K562 (cell line): ENCODE measurements at regions not wholly inside any gene's neighbourhood (a gene's known extent, or its start where the extent isn't known, plus 50 kb on each side); places are given as distances from the start of the nearest gene placed in this dataset.

Experiments used
- ATAC-seq: fragments of 200-7000 bp; cut with Tn5 transposase; 3 replicates; pipeline ENCODE4 v1.9.1; 2020; ENCODE audit warnings: moderate library complexity
- BruUV-seq: library from RNA; stranded (reverse); fragments of 400-500 nt; replicated peaks from 2 replicates; lab custom pipeline; 2021; lab: Mats Ljungman, UMichigan
- CTCF ChIA-PET: fragments of 300-600 bp; formaldehyde crosslinking; extraction: SDS; loops from one replicate; lab custom pipeline; 2021; ENCODE audit warnings: low intra/inter-chr PET ratio; lab: Yijun Ruan, JAX
- POLR2A ChIA-PET: fragments of 300-600, 350-650 bp; sonication (Branson Sonifier 250); formaldehyde crosslinking; extraction: SDS; loops from one replicate; lab custom pipeline; 2021; ENCODE audit warnings: antibody characterized with exemption, inconsistent platforms; lab: Yijun Ruan, JAX
- DNase-seq, 4 experiments: peaks; one replicate each; pipeline versions ENCODE4 v3.0.0 to v3.0.0-alpha.2; 2011 to 2018; ENCODE audit warnings: low spot score in 3 of 4, mixed read lengths in 3 of 4; ENCODE audit errors: extremely low read depth in 1 of 4
- FAIRE-seq: peaks from 2 replicates; lab custom pipeline; 2011; peaks lifted over from hg19 to GRCh38; lab: Jason Lieb, UNC
- H2AFZ ChIP-seq: 2 replicates; pipeline ENCODE4 v1.6.0; 2011; ENCODE audit warnings: low read depth, low read length, control low read depth, inconsistent platforms
- H3K27ac ChIP-seq: fragments of 200-600 bp; 3 replicates; pipeline ENCODE4 v1.8.0; 2011; ENCODE audit warnings: low read depth, mild to moderate bottlenecking, control low read depth, inconsistent platforms, low read length, moderate library complexity, mixed read lengths; ENCODE audit errors: extremely low read depth
- H3K27me3 ChIP-seq, 2 experiments: fragments of 300-600 bp in 1 of 2; 2 replicates in 1 of 2; 3 replicates in 1 of 2; pipeline versions ENCODE4 v1.6.0 to v1.8.0; 2011; ENCODE audit warnings: inconsistent platforms in 2 of 2, low read length in 2 of 2, mild to moderate bottlenecking in 1 of 2, mixed read lengths in 1 of 2, moderate library complexity in 1 of 2; ENCODE audit not compliant: control insufficient read depth in 2 of 2, insufficient read depth in 2 of 2
- H3K36me3 ChIP-seq: fragments of 300-600 bp; 3 replicates; pipeline ENCODE4 v1.8.0; 2011; ENCODE audit warnings: mild to moderate bottlenecking, low read length, inconsistent platforms; ENCODE audit not compliant: control insufficient read depth, insufficient read depth
- H3K4me1 ChIP-seq, 2 experiments: fragments of 200-600 bp in 1 of 2; replicated peaks in 1 of 2; 2 replicates in 1 of 2; 3 replicates in 1 of 2; pipeline versions ENCODE4 v1.5.1 to v1.8.0; 2011; ENCODE audit warnings: inconsistent platforms in 2 of 2, low read length in 2 of 2, mild to moderate bottlenecking in 1 of 2, mixed read lengths in 1 of 2, moderate library complexity in 1 of 2; ENCODE audit not compliant: control insufficient read depth in 2 of 2, insufficient read depth in 2 of 2
- H3K4me2 ChIP-seq: 2 replicates; pipeline ENCODE4 v1.6.1; 2011; ENCODE audit warnings: low read length, control low read depth, inconsistent platforms, mixed read lengths; ENCODE audit not compliant: insufficient read depth
- H3K4me3 ChIP-seq: fragments of 200-600 bp; sonication (generic), shearing (Covaris generic); 2 replicates; pipeline ENCODE4 v1.5.1; 2016; ENCODE audit warnings: control low read depth, inconsistent platforms
- H3K79me2 ChIP-seq: fragments of 200-600 bp; 3 replicates; pipeline ENCODE4 v1.8.0; 2011; ENCODE audit warnings: low read length, inconsistent platforms; ENCODE audit not compliant: control insufficient read depth, insufficient read depth
- H3K9ac ChIP-seq, 2 experiments: 2 replicates each; pipeline versions ENCODE4 v1.6.0 to v1.6.1; 2011; ENCODE audit warnings: low read depth in 2 of 2, low read length in 2 of 2, control low read depth in 1 of 2, inconsistent platforms in 1 of 2, mild to moderate bottlenecking in 1 of 2, mixed read lengths in 1 of 2; ENCODE audit not compliant: insufficient read depth in 1 of 2
- H3K9me1 ChIP-seq: one replicate; pipeline ENCODE4 v1.6.0; 2011; ENCODE audit warnings: inconsistent platforms, mild to moderate bottlenecking, low read length, moderate library complexity; ENCODE audit not compliant: control insufficient read depth, insufficient read depth
- H3K9me3 ChIP-seq: replicated peaks from 2 replicates; pipeline ENCODE4 v1.5.1; 2011; ENCODE audit warnings: low read depth, low read length, inconsistent platforms; ENCODE audit not compliant: control insufficient read depth, insufficient read depth
- H4K20me1 ChIP-seq: replicated peaks from 2 replicates; pipeline ENCODE4 v1.6.1; 2011; ENCODE audit warnings: low read length, inconsistent platforms, mixed read lengths; ENCODE audit not compliant: control insufficient read depth, insufficient read depth
- ASH1L ChIP-seq: fragments of 450-650 bp; IDR thresholded peaks from 2 replicates; pipeline ENCODE4 v1.6.1; 2018; ENCODE audit warnings: borderline replicate concordance, mild to moderate bottlenecking, low read depth; ENCODE audit not compliant: partially characterized antibody
- ATF1 ChIP-seq, 2 experiments: fragments of 450-650 bp in 1 of 2; IDR thresholded peaks; 2 replicates each; pipeline ENCODE4 v1.6.1; 2016; ENCODE audit warnings: missing compliant biosample characterization in 1 of 2, missing genetic modification characterization in 1 of 2
- DIDO1 ChIP-seq: fragments of 450-650 bp; IDR thresholded peaks from 2 replicates; pipeline ENCODE4 v1.6.1; 2016; ENCODE audit warnings: low read depth, missing biosample characterization, missing genetic modification characterization
- MED1 ChIP-seq: sonication (generic); formaldehyde crosslinking; IDR thresholded peaks from 2 replicates; pipeline ENCODE4 v1.8.1; 2023; ENCODE audit warnings: missing genetic modification reagents, borderline replicate concordance
- MYNN ChIP-seq, 2 experiments: sonication (generic); formaldehyde crosslinking in 1 of 2; IDR thresholded peaks; 2 replicates each; pipeline versions ENCODE4 v1.5.0 to v1.6.1; 2016 to 2020; ENCODE audit warnings: antibody characterized with exemption in 1 of 2, missing genetic modification reagents in 1 of 2
- POLR2AphosphoS2 ChIP-seq: IDR thresholded peaks from 2 replicates; pipeline ENCODE4 v1.6.1; 2012; ENCODE audit warnings: low read length, improper control_type of control experiment
- ZNF184 ChIP-seq: sonication (generic); formaldehyde crosslinking; IDR thresholded peaks from 2 replicates; pipeline ENCODE4 v1.5.0; 2020; ENCODE audit warnings: missing genetic modification reagents
- WGBS: fragments of 100-300 bp; shearing (Covaris generic); methylation state at CpG from one replicate; pipeline ENCODE4 v1.1.6; 2016; ENCODE audit warnings: low coverage, mixed read lengths; ENCODE audit not compliant: insufficient coverage; ENCODE audit errors: missing lambda C conversion rate; 5-methylcytosine and 5-hydroxymethylcytosine counted together
- in situ Hi-C: fragments of 300-500 bp; cut with MboI; formaldehyde crosslinking; loops from 4 replicates; pipeline ENCODE4 v1.15.0; 2018; ENCODE audit warnings: inconsistent platforms, mixed read lengths
- intact Hi-C: fragments of 100-400 bp; cut with micrococcal nuclease; formaldehyde crosslinking; loops from 2 replicates; pipeline ENCODE4 v1.14.2; 2022
- TF ChIP-seq, protein P1 (sequence below): fragments of 450-650 bp; IDR thresholded peaks from 2 replicates; pipeline ENCODE4 v1.6.1; 2017; ENCODE audit warnings: antibody characterized with exemption, mild to moderate bottlenecking
- TF ChIP-seq, protein P2 (sequence below): sonication (generic); formaldehyde crosslinking; IDR thresholded peaks from 2 replicates; pipeline ENCODE4 v1.8.0; 2022; ENCODE audit warnings: mild to moderate bottlenecking, missing genetic modification reagents, borderline replicate concordance

DNA sequence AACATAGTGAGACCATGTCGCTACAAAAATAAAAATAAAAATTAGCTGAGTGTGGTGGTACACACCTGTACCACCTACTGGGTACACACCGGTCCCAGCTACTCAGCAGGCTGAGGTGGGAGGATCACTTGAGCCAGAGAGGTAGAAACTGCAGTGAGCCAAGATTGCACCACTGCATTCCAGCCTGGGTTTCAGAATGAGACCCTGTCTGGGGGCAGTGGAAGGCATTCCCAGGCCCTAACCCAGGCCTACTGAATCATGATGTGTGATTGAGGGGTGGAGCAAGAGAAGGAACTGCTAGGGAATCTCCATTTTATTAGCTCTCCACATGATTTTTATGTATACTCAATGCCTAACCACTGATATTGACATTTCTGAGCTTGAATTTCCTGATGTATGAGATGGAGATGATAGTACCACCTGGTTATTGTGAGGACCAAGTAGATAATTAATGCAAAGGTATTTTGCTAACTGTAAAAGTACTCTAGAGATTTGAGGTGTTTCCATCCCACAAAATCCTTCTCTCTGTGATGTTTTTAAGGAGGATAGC lies 169.5 kb upstream of the UMPS start:
- intact Hi-C loops (no loop called here), in situ Hi-C loops (loop anchor here (5.0 kb wide), 1 partner anchor 127 kb away; no protein-coding TSS in a partner anchor)

More for the DNA sequence above, 169.5 kb upstream of the UMPS start:
- H4K20me1 ChIP-seq = no peaks in the 10 kb centered on the region
- H3K4me3 ChIP-seq = no peak overlapping the region
- no peaks in the 10 kb centered on the region for H3K9me1 ChIP-seq
- DNase-seq (no peak), FAIRE-seq (no peak), ATAC-seq (no peak)
- BruUV-seq = no TSS peak
- 0% methylated on average over 2 of the region's 2 CpGs for WGBS
- ChIA-PET CTCF (interaction anchor here (1.4 to 2.5 kb wide), 2 partner anchors 128 to 209 kb away, joined by 4 to 9 read pairs; no protein-coding TSS in a partner anchor), POLR2A (interaction anchor here (0.5 kb wide), 1 partner anchor 172 kb away, joined by 3 read pairs; no protein-coding TSS in a partner anchor)
- H3K79me2 ChIP-seq = no peaks in the 10 kb centered on the region
- no peak overlapping the region for H3K4me2 ChIP-seq
- no peaks in the 10 kb centered on the region for H3K36me3 ChIP-seq
- H3K27me3 ChIP-seq = peaks cover 0 to 9% of the 10 kb centered on the region in 2 experiments; a peak in 1 of 5 replicates
- no peak for TF ChIP-seq POLR2AphosphoS2
- TF ChIP-seq, protein P1, sequence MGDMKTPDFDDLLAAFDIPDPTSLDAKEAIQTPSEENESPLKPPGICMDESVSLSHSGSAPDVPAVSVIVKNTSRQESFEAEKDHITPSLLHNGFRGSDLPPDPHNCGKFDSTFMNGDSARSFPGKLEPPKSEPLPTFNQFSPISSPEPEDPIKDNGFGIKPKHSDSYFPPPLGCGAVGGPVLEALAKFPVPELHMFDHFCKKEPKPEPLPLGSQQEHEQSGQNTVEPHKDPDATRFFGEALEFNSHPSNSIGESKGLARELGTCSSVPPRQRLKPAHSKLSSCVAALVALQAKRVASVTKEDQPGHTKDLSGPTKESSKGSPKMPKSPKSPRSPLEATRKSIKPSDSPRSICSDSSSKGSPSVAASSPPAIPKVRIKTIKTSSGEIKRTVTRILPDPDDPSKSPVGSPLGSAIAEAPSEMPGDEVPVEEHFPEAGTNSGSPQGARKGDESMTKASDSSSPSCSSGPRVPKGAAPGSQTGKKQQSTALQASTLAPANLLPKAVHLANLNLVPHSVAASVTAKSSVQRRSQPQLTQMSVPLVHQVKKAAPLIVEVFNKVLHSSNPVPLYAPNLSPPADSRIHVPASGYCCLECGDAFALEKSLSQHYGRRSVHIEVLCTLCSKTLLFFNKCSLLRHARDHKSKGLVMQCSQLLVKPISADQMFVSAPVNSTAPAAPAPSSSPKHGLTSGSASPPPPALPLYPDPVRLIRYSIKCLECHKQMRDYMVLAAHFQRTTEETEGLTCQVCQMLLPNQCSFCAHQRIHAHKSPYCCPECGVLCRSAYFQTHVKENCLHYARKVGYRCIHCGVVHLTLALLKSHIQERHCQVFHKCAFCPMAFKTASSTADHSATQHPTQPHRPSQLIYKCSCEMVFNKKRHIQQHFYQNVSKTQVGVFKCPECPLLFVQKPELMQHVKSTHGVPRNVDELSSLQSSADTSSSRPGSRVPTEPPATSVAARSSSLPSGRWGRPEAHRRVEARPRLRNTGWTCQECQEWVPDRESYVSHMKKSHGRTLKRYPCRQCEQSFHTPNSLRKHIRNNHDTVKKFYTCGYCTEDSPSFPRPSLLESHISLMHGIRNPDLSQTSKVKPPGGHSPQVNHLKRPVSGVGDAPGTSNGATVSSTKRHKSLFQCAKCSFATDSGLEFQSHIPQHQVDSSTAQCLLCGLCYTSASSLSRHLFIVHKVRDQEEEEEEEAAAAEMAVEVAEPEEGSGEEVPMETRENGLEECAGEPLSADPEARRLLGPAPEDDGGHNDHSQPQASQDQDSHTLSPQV = no peak
- TF ChIP-seq, protein P2, sequence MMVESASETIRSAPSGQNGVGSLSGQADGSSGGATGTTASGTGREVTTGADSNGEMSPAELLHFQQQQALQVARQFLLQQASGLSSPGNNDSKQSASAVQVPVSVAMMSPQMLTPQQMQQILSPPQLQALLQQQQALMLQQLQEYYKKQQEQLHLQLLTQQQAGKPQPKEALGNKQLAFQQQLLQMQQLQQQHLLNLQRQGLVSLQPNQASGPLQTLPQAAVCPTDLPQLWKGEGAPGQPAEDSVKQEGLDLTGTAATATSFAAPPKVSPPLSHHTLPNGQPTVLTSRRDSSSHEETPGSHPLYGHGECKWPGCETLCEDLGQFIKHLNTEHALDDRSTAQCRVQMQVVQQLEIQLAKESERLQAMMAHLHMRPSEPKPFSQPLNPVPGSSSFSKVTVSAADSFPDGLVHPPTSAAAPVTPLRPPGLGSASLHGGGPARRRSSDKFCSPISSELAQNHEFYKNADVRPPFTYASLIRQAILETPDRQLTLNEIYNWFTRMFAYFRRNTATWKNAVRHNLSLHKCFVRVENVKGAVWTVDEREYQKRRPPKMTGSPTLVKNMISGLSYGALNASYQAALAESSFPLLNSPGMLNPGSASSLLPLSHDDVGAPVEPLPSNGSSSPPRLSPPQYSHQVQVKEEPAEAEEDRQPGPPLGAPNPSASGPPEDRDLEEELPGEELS = no peak
- no peak for TF ChIP-seq DIDO1 (tag)
- no peak for TF ChIP-seq ZNF184 (CRISPR knock-in tag)
- no peak for TF ChIP-seq MYNN (IDR thresholded peaks at IDR 0.05)
- TF ChIP-seq MYNN (CRISPR knock-in tag; IDR thresholded peaks at IDR 0.05) = no peak
- no peak for TF ChIP-seq ATF1 (CRISPR knock-in tag; IDR thresholded peaks at IDR 0.05)
- TF ChIP-seq ATF1 (tag; IDR thresholded peaks at IDR 0.05) = no peak
- no peak for TF ChIP-seq ASH1L
- TF ChIP-seq MED1 (CRISPR knock-in tag) = no peak
- H3K9ac ChIP-seq = no peak overlapping the region
- no peak overlapping the region for H3K27ac ChIP-seq
- no peak overlapping the region for H2AFZ ChIP-seq
- H3K4me1 ChIP-seq = peaks cover 0 to 5% of the 10 kb centered on the region in 2 experiments; a peak in 3 of 5 replicates
- H3K9me3 ChIP-seq = no peaks in the 10 kb centered on the region
